ENCODE measurements at regions not wholly inside any gene's neighbourhood (a gene's known extent, or its start where the extent isn't known, plus 50 kb on each side); places are given as distances from the start of the nearest gene placed in this dataset.

GRCh38 chr6:155995281-155995680, 539.6 kb upstream of the NOX3 start:
- BruUV-seq (replicated peaks) = no TSS peak
- Histone ChIP-seq H2BK5ac (ENCODE audit: low read depth, low read length, poor library complexity, severe bottlenecking) (no peak overlapping the region), H2BK15ac (ENCODE audit: low read depth, low read length) (no peak overlapping the region), H2AK5ac (ENCODE audit: low read depth, low read length) (no peak overlapping the region), H2BK20ac (ENCODE audit: low read depth, low read length) (no peak overlapping the region), H3K27me3 (ENCODE audit: control insufficient read depth, insufficient read depth, low read length) (no peaks in the 10 kb centered on the region), H2AFZ (replicated peaks; ENCODE audit: low read length, poor library complexity) (no peak overlapping the region), H2AK9ac (replicated peaks; ENCODE audit: low read depth, low read length, poor library complexity) (no peak overlapping the region), H3K14ac (replicated peaks; ENCODE audit: low read depth, low read length) (no peak overlapping the region), H3K36me3 (ENCODE audit: control insufficient read depth, insufficient read depth, low read length) (no peaks in the 10 kb centered on the region), H4K20me1 (ENCODE audit: insufficient read depth, low read length) (no peaks in the 10 kb centered on the region), H3K9me1 (ENCODE audit: insufficient read depth, low read length) (no peaks in the 10 kb centered on the region), H3K9me3 (ENCODE audit: control insufficient read depth, insufficient read depth, low read length) (no peaks in the 10 kb centered on the region), H3K56ac (ENCODE audit: extremely low read depth, insufficient read depth, low read length) (no peak overlapping the region), H3K4ac (ENCODE audit: low read depth, low read length) (no peak overlapping the region), H4K8ac (ENCODE audit: low read depth in 2 of 2, low read length in 2 of 2) (no peak overlapping the region), H3K79me1 (ENCODE audit: low read depth in 1 of 2, low read length in 2 of 2) (no peaks in the 10 kb centered on the region), H3K23ac (ENCODE audit: low read depth, low read length) (no peak overlapping the region), H3K27ac (ENCODE audit: insufficient read depth, low read length) (no peak overlapping the region), H2BK120ac (ENCODE audit: low read depth, low read length) (no peak overlapping the region), H3K4me3 (ENCODE audit: insufficient read depth, low read depth, low read length) (no peak overlapping the region), H4K91ac (ENCODE audit: insufficient read depth, low read depth, low read length) (no peak overlapping the region), H3K4me2 (ENCODE audit: low read depth, low read length) (no peak overlapping the region), H3K9ac (ENCODE audit: low read depth, low read length) (no peak overlapping the region), H3K18ac (ENCODE audit: low read depth, low read length) (no peak overlapping the region), H4K5ac (ENCODE audit: low read depth, low read length) (no peak overlapping the region), H3K4me1 (ENCODE audit: control insufficient read depth, insufficient read depth, low read length) (no peaks in the 10 kb centered on the region)
- in situ Hi-C loops (cut with MboI; ENCODE audit: low sequenced_read_pairs) = no loop called here
- ATAC-seq (ENCODE audit: low read depth) (no peak), DNase-seq (no peak)
- TF ChIP-seq CEBPB (IDR thresholded peaks at IDR 0.05; ENCODE audit: low read depth, low read length) (no peak), NFE2L2 (IDR thresholded peaks at IDR 0.05; ENCODE audit: low read depth, low read length) (no peak), RFX5 (IDR thresholded peaks at IDR 0.05; ENCODE audit: low read depth, low read length) (no peak), FOS (IDR thresholded peaks at IDR 0.05; ENCODE audit: low read depth, low read length) (no peak), USF2 (IDR thresholded peaks at IDR 0.05; ENCODE audit: low read depth, low read length) (no peak)
- dilution Hi-C loops (cut with HindIII; ENCODE audit: low sequenced_read_pairs, unreplicated experiment) = no loop called here
- ChIA-PET POLR2A (ENCODE audit: unreplicated experiment) (no interaction called here), CTCF (interaction anchor here (0.7 kb wide), 1 partner anchor 12 kb away, joined by 3 read pairs; no protein-coding TSS in a partner anchor)
- intact Hi-C loops (cut with micrococcal nuclease) = no loop called here
- WGBS, 2 experiments (ENCODE audit: extremely low coverage in 2 of 2, insufficient read length in 1 of 2) = no CpG with 5 or more reads among the region's 4 CpGs
